Heart left ventricle (tissue), 13 donors: ENCODE measurements at regions not wholly inside any gene's neighbourhood (a gene's known extent, or its start where the extent isn't known, plus 50 kb on each side); places are given as distances from the start of the nearest gene placed in this dataset.

Source experiments
- CTCF ChIP-seq, 12 donors: fragments of 200-600 bp; sonication (generic) in 4 of 12; IDR thresholded peaks; one replicate each; pipeline versions ENCODE4 v1.5.0 to v1.8.0; 2018 to 2022; ENCODE audit warnings: antibody characterized with exemption in 12 of 12, mild to moderate bottlenecking in 5 of 12
- POLR2A ChIP-seq, 2 donors: fragments of 450-650 bp; IDR thresholded peaks; one replicate each; pipeline ENCODE4 v1.6.1; 2017; ENCODE audit warnings: antibody characterized with exemption in 2 of 2, mild to moderate bottlenecking in 2 of 2, moderate library complexity in 2 of 2
- donor health status: ischemic (EF 13 %, LVEDD 7.1; RV severe dilation, severe dysfunction).
- donor health status: DM: no; HTN: yes; CAD: no.
- donor health status: DM: no; HTN: no; CAD: no.
- donor health status: ischemic (EF 25% LVEDD 6.9; RV normal size, moderate dysfunction).
- donor health status: ischemic (EF 25% LVEDD 5.7; RV mildly dilated, moderate dysfunction).
- donor health status: ischemic (EF 35%, LVEDD 5.7; RV mildly dilated, moderate dysfunction).
- donor health status: nonischemic (EF 11% LVEDD 7.7; RV severe dilation, severe dysfunction).
- donor health status: DM: yes; HTN: yes; CAD: no.
- donor health status: PGD.
- donor health status: ischemic (EF 29% LVEDD 5.4; RV normal size, mild dysfunction).
- donor health status: nonischemic (EF 23%, LVEDD 6.1; RV moderate dilation, normal function).

GRCh38 chr4:66516940-66517339 is 846.7 kb upstream of the EPHA5 start:
- no peak for TF ChIP-seq CTCF (IDR thresholded peaks at IDR 0.05)
- TF ChIP-seq POLR2A (IDR thresholded peaks at IDR 0.05) = no peak
